Liver (tissue), 3 donors: ENCODE measurements at regions not wholly inside any gene's neighbourhood (a gene's known extent, or its start where the extent isn't known, plus 50 kb on each side); places are given as distances from the start of the nearest gene placed in this dataset.

Experiments
- CTCF ChIP-seq: fragments of 150-350 bp; IDR thresholded peaks from 2 replicates; pipeline ENCODE4 v1.5.1; 2017; ENCODE audit warnings: improper control_type of control experiment, low read depth, low read length; ENCODE audit not compliant: missing input control
- EGR1 ChIP-seq, 2 donors: IDR thresholded peaks; 2 replicates each; pipeline ENCODE4 v1.6.1; 2016 to 2018; ENCODE audit warnings: antibody characterized with exemption in 2 of 2, low read depth in 2 of 2
- FOXA1 ChIP-seq: IDR thresholded peaks from 2 replicates; pipeline ENCODE4 v1.6.1; 2016; ENCODE audit warnings: antibody characterized with exemption
- FOXA2 ChIP-seq: IDR thresholded peaks from 2 replicates; pipeline ENCODE4 v1.6.1; 2016; ENCODE audit warnings: antibody characterized with exemption
- GABPA ChIP-seq, 2 donors: IDR thresholded peaks in 1 of 2; conservative IDR thresholded peaks in 1 of 2; 2 replicates each; pipeline ENCODE4 v1.6.1; 2016; ENCODE audit warnings: antibody characterized with exemption in 2 of 2, mild to moderate bottlenecking in 1 of 2, moderate library complexity in 1 of 2
- JUND ChIP-seq, 2 donors: IDR thresholded peaks; 2 replicates each; pipeline ENCODE4 v1.6.1; 2016; ENCODE audit warnings: antibody characterized with exemption in 2 of 2
- NR2F2 ChIP-seq: IDR thresholded peaks from 2 replicates; pipeline ENCODE4 v1.6.1; 2016; ENCODE audit warnings: antibody characterized with exemption
- RAD21 ChIP-seq, 2 donors: IDR thresholded peaks; 2 replicates each; pipeline ENCODE4 v1.6.1; 2016; ENCODE audit warnings: antibody characterized with exemption in 2 of 2, mild to moderate bottlenecking in 2 of 2
- REST ChIP-seq: IDR thresholded peaks from 2 replicates; pipeline ENCODE4 v1.6.1; 2016; ENCODE audit warnings: antibody characterized with exemption, mild to moderate bottlenecking
- SP1 ChIP-seq: IDR thresholded peaks from 2 replicates; pipeline ENCODE4 v1.6.1; 2018; ENCODE audit warnings: antibody characterized with exemption, mild to moderate bottlenecking
- TAF1 ChIP-seq: conservative IDR thresholded peaks from 2 replicates; pipeline ENCODE4 v1.6.1; 2016; ENCODE audit warnings: antibody characterized with exemption, mild to moderate bottlenecking
- YY1 ChIP-seq: IDR thresholded peaks from 2 replicates; pipeline ENCODE4 v1.6.1; 2016; ENCODE audit warnings: antibody characterized with exemption, mild to moderate bottlenecking
- ZBTB33 ChIP-seq: IDR thresholded peaks from 2 replicates; pipeline ENCODE4 v1.6.1; 2016; ENCODE audit warnings: antibody characterized with exemption
- TF ChIP-seq, protein P1 (sequence below): IDR thresholded peaks from 2 replicates; pipeline ENCODE4 v1.6.1; 2016; ENCODE audit warnings: antibody characterized with exemption
- donor health status: healthy.
- donor health status: healthy.

GRCh38 chr1:166594646-166595045, 244.6 kb upstream of the POGK start:
- TF ChIP-seq CTCF (no peak), YY1 (no peak), JUND (IDR thresholded peaks at IDR 0.05) (no peak), NR2F2 (no peak), RAD21 (IDR thresholded peaks at IDR 0.05) (no peak), TAF1 (no peak), ZBTB33 (no peak), FOXA2 (no peak), FOXA1 (no peak), GABPA (IDR thresholded peaks at IDR 0.05 in 1 of 2, conservative IDR thresholded peaks at IDR 0.05 in 1 of 2) (no peak), EGR1 (IDR thresholded peaks at IDR 0.05; ENCODE audit: low read depth in 2 of 2) (no peak), REST (no peak), SP1 (no peak)
- TF ChIP-seq, protein P1, sequence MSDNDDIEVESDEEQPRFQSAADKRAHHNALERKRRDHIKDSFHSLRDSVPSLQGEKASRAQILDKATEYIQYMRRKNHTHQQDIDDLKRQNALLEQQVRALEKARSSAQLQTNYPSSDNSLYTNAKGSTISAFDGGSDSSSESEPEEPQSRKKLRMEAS, result no peak
